ENCODE measurements at regions not wholly inside any gene's neighbourhood (a gene's known extent, or its start where the extent isn't known, plus 50 kb on each side); places are given as distances from the start of the nearest gene placed in this dataset.

DNA sequence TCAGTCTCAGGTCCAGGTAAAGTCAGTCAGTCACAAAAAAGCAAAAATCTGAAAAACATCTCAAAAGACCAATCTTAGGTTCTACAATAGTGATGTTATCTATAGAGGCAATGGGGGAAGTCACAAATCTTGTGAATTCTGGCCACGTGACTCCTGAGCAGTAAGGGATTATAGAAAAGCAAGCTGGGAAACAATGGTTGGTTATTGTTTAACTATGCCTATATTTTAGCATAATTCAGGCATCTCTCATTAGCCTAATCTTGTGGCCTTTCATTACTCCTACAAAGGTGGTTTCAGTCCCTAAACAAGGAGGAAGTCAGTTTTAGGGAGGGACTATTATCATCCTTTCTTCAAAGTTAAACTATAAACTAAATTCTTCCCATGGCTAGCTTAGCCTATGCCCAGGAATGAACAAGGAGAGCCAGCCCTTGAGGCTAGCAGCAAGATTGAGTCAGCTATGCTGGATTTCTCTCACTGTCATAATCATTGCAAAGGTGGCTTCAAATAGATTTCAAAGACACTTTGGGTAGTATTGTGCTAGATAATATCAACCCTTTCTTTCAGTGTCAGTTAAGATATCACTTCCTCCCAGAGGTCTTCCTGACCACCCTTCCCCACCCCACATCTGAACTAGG is 56.4 kb upstream of the ITGA6 start:
- no peak for DNase-seq

DNA sequence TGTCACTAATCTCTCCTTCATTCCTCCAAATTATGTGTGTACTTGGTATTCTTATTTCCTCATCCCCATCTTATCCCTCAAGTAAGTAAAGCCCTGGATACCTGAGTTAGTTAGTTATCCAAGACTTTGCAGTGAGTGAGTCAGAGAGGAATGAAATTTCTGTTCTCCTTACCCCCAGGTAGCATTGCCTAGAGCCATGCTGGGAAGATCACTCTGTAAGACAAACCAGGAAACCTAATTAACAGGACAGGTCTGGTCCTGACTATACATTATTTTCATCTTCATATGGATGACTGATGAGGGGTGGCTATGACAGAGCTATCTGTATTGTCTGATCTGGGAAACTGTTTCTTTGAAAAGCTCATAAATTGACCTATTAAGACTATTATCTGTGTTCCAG is 55.0 kb upstream of the ITGA6 start:
- no peak for DNase-seq

DNA sequence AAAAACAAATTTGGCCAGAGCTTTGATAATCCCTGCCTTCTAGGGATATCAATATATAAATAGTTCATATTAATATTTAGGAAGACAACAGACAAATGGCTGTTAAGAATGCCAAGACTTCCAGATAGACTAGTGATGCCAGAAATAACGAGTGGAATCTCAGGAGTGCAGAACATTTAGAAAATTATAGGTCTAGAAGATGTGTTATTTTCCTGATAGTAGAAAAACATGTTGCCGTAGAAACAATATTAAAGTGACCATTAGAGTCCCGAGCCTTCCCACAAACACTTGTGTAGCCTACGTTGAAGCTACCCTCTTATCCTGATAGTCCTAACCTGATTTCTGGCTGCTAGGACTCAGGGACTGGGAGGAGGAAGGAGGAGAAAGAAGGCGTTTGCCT is 54.3 kb upstream of the ITGA6 start:
- no peak for DNase-seq

DNA sequence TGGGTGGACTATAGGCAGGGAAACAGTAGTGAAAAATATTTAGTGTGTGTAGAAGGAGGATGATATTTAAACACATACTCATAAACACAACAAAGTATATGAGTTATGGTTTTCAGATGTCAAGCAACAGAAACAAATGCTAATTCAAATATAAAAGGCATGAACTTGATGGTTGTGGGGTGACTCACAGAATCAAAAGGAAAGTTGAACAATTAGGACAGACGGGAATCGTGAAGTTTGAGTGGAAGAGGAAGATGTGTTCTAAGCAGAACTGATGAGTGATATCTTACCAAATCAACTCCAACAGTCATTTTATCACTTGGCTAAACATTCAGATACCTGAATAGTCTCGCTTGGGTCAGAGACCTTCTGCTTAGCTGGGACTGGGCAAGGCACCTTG is 53.6 kb upstream of the ITGA6 start:
- no peak for DNase-seq

DNA sequence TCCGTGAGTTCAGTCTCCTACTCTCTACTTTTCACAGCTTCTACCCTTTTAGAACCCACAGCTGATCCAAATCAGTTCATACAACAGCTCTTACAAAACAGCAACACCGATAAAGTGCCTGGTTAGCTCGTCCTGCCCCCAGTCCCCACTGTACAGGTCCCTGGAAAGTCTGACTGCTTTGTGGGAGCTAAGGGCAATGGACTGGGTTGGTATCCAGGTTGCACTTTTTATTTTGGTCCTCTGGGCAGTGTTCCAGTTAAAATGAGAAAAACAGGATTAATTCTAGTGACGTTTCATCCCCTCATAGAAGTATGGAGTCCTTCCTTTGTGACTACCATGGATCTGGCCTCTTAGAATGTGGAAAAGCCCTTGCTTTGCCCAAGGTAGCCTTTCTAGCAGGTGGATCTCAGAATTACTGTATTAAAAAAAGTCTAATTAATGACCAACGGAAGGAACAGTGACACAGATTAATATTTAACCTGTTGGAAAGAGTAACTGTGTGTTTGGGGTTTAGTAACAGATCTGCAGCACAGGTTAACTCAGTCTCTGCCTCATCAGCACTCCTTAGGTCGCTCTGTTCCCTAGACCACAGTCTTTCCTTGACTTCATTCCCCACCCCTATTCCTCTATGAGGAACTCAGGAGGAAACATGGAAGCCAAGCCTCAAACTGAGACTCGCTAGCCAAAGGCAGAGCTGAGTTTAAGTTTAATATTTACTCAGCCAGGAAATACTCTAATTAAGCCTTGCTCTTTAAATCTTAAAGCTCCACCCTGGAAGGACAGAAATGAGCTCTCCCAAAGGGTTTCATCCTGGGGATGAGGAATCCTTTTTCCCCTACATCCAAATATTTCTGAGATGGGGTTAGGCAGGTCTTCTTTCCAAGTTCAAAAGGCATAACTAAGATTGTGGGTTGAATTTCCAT is 52.8 kb upstream of the ITGA6 start:
- DNase-seq, result no peak

DNA sequence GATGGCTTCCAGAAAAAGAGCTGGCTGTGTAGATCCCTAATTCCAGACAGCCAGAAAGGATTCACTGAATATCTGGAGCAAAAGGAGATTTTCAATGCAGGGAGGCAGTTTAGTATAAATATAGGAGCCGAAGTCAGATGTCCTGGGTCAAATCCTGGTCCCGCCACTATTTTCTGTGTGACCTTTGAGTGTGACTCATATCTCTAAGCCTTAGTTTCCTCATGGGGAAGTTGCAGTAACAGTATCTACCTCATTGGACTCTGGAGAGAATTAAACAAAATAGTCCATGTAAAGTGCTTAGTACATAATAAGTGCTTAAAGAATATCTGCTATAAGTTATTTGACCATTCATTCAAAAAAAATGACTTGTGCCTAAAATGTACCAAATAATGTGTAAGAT is 52.1 kb upstream of the ITGA6 start:
- DNase-seq, result no peak

DNA sequence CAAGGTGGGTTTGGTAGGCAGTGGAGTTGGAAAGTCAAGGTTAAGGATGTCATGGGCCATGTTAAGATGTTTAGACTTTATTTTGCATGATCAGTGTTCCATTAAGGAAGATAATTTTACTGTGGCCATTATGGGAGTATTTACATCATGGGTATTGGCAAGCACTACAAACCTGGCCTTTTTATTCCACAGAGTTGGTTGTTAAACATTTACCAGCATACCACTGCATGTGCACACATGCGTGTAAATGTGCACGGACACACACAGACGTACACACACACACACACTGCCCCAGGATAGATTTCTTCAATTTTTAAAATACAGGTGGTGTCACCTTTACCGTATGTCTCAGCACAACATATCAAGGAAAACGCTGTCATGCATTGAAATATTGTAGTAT is 51.4 kb upstream of the ITGA6 start:
- no peak for DNase-seq

DNA sequence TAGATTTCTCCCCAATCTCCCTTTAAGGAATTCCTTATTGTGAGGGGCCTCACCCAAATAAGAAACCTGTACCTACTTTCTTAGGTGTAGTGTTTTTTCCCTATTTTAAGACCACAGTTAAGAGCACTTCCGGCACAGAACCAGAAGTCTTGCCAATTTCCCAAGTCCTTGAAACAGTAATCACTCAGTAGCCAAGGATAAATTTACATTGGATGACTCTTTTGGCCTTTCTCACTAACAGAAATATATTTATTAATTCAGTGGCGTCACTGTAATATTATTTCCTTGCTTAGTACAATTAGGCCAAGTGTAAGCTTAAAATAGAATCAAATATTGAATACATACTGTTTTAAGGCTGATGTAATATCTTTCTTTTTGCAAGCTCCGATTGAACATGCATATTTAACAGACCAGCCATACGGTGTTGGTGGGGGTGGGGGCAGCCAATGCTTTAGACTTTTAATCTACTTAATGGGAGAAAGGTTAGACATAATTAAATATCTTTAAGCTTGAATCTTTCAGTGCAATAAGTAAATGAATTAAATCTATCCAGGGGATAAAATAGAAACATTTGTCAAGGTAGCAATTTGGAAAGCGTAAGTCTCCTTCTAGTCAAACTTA is 50.8 kb upstream of the ITGA6 start:
- DNase-seq, result no peak

DNA sequence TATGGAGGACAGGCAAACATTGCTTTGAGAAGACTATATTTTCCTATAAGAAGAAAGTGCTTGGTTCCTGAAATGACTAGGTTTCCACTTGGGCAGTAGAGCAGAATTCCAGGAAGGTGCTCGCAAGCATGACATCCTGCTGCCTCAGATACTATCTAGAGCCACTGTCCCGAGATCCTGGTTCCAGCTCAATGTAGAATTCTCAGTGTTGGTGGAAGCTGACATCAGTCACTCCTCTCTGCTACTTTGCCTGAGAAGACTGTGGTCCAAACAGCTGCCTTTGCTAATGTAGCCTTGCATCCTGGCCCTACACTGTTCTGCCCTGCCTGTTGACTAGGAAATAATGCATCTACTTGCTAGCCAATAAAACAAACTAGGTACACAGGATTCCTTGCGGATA is 50.0 kb upstream of the ITGA6 start:
- no peak for DNase-seq
